OCI-LY7 (cell line): ENCODE measurements at regions not wholly inside any gene's neighbourhood (a gene's known extent, or its start where the extent isn't known, plus 50 kb on each side); places are given as distances from the start of the nearest gene placed in this dataset.

Experiments
- BruUV-seq: library from RNA; stranded (reverse); fragments of 400-500 nt; replicated peaks from 2 replicates; lab custom pipeline; 2021; lab: Mats Ljungman, UMichigan
- CTCF ChIA-PET: fragments of 300-600 bp; sonication (Branson Sonifier 250); formaldehyde crosslinking; loops from one replicate; lab custom pipeline; 2022; ENCODE audit warnings: antibody characterized with exemption; ENCODE audit not compliant: unreplicated experiment; lab: Charles Lee
- POLR2A ChIA-PET: fragments of 300-600 bp; sonication (Branson Sonifier 250); formaldehyde crosslinking; loops from one replicate; lab custom pipeline; 2022; ENCODE audit warnings: antibody characterized with exemption; lab: Charles Lee
- DNase-seq: peaks from one replicate; pipeline ENCODE4 v3.0.0-alpha.2; 2015; ENCODE audit warnings: low spot score
- H2AFZ ChIP-seq: fragments of 200-600 bp; sonication (generic), shearing (Covaris generic); 2 replicates; pipeline ENCODE4 v1.6.1; 2014; ENCODE audit warnings: mild to moderate bottlenecking, antibody characterized with exemption, low read length, moderate library complexity
- H3K27ac ChIP-seq: fragments of 200-600 bp; sonication (generic); 2 replicates; pipeline ENCODE4 v1.5.1; 2014; ENCODE audit warnings: mixed run types, low read depth, mild to moderate bottlenecking, moderate library complexity, low read length, inconsistent platforms; ENCODE audit not compliant: poor library complexity, severe bottlenecking
- H3K36me3 ChIP-seq: fragments of 200-600 bp; sonication (generic); 2 replicates; pipeline ENCODE4 v1.6.1; 2014; ENCODE audit warnings: mild to moderate bottlenecking, antibody characterized with exemption, low read length, moderate library complexity, mixed read lengths; ENCODE audit not compliant: insufficient read depth
- H3K4me1 ChIP-seq: fragments of 200-600 bp; sonication (generic); 2 replicates; pipeline ENCODE4 v1.5.1; 2014; ENCODE audit warnings: mild to moderate bottlenecking, low read length; ENCODE audit not compliant: insufficient read depth, poor library complexity, severe bottlenecking
- H3K4me2 ChIP-seq: fragments of 200-600 bp; sonication (generic); 2 replicates; pipeline ENCODE4 v1.6.1; 2014; ENCODE audit warnings: mild to moderate bottlenecking, low read length
- H3K4me3 ChIP-seq: fragments of 200-600 bp; sonication (generic); 2 replicates; pipeline ENCODE4 v1.5.1; 2014; ENCODE audit warnings: mild to moderate bottlenecking, low read depth, low read length; ENCODE audit not compliant: poor library complexity, severe bottlenecking
- H3K79me2 ChIP-seq: fragments of 200-600 bp; sonication (generic); 2 replicates; pipeline ENCODE4 v1.6.1; 2016; ENCODE audit warnings: low read depth, mild to moderate bottlenecking, low read length, moderate library complexity, mixed read lengths; ENCODE audit not compliant: insufficient read depth
- H3K9me2 ChIP-seq: fragments of 200-600 bp; sonication (generic); 2 replicates; pipeline ENCODE4 v1.6.1; 2016; ENCODE audit warnings: mild to moderate bottlenecking, low read length, mixed read lengths; ENCODE audit not compliant: insufficient read depth
- H3K9me3 ChIP-seq: fragments of 200-600 bp; sonication (generic); 2 replicates; pipeline ENCODE4 v1.6.1; 2014; ENCODE audit warnings: mild to moderate bottlenecking, mixed run types, low read length, mixed read lengths
- H4K20me1 ChIP-seq: fragments of 200-600 bp; sonication (generic); 2 replicates; pipeline ENCODE4 v1.6.1; 2014; ENCODE audit warnings: mild to moderate bottlenecking, antibody characterized with exemption, low read length, moderate library complexity, mixed read lengths; ENCODE audit not compliant: insufficient read depth
- EZH2phosphoT487 ChIP-seq: fragments of 200-600 bp; sonication (generic); IDR thresholded peaks from 2 replicates; pipeline ENCODE4 v1.6.1; 2018; ENCODE audit warnings: low read depth, borderline replicate concordance, mild to moderate bottlenecking, mixed run types, antibody characterized with exemption, low read length, moderate library complexity, mixed read lengths
- intact Hi-C: fragments of 100-400 bp; cut with micrococcal nuclease; formaldehyde crosslinking; loops from one replicate; pipeline ENCODE4 v1.10.0; 2022; ENCODE audit not compliant: unreplicated experiment
- TF ChIP-seq, protein P1 (sequence below): fragments of 200-600 bp; sonication (generic); conservative IDR thresholded peaks from 2 replicates; pipeline ENCODE4 v1.5.1; 2014; ENCODE audit warnings: mild to moderate bottlenecking, antibody characterized with exemption, low read length, moderate library complexity, mixed read lengths

DNA sequence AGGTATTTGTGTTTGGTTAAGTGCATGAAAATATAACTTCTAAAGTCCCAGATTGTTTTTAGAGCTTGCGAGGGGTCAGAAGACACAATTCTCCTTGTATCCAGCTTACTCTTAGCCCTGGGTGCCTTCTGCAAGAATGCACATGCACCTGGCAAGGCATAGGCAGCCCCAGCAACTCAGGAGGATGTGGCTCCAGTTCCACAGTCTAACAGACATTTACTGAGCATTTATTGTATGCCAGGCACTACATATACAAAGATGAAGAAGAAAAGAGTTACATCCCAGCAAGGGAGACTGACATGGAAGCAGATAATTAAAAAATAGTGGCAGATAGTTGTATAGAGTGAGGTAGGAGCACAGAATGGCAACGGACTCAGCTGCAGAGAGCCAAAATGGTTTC, 101.1 kb upstream of the FRY start:
- DNase-seq = no peak
- Histone ChIP-seq H3K4me2 (no peak overlapping the region), H3K9me2 (no peaks in the 10 kb centered on the region), H4K20me1 (no peaks in the 10 kb centered on the region), H3K27ac (no peak overlapping the region), H3K4me3 (no peak overlapping the region), H3K9me3 (no peaks in the 10 kb centered on the region), H3K79me2 (no peaks in the 10 kb centered on the region), H2AFZ (no peak overlapping the region), H3K36me3 (no peaks in the 10 kb centered on the region), H3K4me1 (no peaks in the 10 kb centered on the region)
- intact Hi-C loops = no loop called here
- CTCF ChIA-PET = no interaction called here
- no TSS peak for BruUV-seq
- POLR2A ChIA-PET = interaction anchor here (1.2 kb wide), 1 partner anchor 36 kb away, joined by 4 read pairs; no protein-coding TSS in a partner anchor
- TF ChIP-seq EZH2phosphoT487 = no peak
- TF ChIP-seq, protein P1, sequence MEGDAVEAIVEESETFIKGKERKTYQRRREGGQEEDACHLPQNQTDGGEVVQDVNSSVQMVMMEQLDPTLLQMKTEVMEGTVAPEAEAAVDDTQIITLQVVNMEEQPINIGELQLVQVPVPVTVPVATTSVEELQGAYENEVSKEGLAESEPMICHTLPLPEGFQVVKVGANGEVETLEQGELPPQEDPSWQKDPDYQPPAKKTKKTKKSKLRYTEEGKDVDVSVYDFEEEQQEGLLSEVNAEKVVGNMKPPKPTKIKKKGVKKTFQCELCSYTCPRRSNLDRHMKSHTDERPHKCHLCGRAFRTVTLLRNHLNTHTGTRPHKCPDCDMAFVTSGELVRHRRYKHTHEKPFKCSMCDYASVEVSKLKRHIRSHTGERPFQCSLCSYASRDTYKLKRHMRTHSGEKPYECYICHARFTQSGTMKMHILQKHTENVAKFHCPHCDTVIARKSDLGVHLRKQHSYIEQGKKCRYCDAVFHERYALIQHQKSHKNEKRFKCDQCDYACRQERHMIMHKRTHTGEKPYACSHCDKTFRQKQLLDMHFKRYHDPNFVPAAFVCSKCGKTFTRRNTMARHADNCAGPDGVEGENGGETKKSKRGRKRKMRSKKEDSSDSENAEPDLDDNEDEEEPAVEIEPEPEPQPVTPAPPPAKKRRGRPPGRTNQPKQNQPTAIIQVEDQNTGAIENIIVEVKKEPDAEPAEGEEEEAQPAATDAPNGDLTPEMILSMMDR = no peak

DNA sequence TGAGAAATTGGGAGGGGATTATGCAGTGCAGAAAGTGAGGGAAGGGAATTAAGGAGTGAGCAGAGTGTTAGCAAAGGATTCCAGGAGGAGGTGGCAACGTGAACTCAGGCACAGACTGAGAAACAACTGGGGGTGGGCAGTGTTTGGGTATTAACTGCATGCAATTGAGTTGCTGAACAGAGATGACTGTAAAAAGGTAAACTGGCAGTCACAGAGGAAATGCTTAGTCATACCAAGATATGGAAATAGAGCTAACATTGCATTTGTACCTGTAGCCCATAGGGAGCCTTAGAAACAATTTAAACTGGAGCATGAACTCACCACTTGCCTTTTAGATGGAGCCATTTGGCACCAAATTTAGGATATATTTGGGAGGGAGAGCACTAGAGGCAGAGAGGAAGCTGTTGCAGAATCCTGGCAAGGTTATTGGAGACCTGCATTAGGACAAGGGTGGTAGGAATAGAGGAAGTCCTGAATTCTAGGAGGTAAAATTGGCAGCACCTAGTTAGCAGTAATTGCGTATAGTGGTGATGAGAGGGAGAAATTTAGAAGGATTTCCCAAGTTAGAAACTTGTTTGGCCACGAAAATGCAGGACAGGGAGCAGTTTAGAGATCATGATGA, 100.6 kb upstream of the FRY start:
- H3K4me3 ChIP-seq = no peak overlapping the region
- intact Hi-C loops = no loop called here
- no peaks in the 10 kb centered on the region for H3K4me1 ChIP-seq
- H3K79me2 ChIP-seq = no peaks in the 10 kb centered on the region
- no peak overlapping the region for H2AFZ ChIP-seq
- DNase-seq = no peak
- no peak overlapping the region for H3K27ac ChIP-seq
- TF ChIP-seq EZH2phosphoT487 = no peak
- TF ChIP-seq, protein P1 = no peak
- no peaks in the 10 kb centered on the region for H3K36me3 ChIP-seq
- H4K20me1 ChIP-seq = no peaks in the 10 kb centered on the region
- H3K4me2 ChIP-seq = no peak overlapping the region
- H3K9me2 ChIP-seq = no peaks in the 10 kb centered on the region
- H3K9me3 ChIP-seq = no peaks in the 10 kb centered on the region
- POLR2A ChIA-PET = interaction anchor here (1.2 kb wide), 1 partner anchor 35 kb away, joined by 4 read pairs; no protein-coding TSS in a partner anchor
- BruUV-seq = no TSS peak
- CTCF ChIA-PET = no interaction called here

DNA sequence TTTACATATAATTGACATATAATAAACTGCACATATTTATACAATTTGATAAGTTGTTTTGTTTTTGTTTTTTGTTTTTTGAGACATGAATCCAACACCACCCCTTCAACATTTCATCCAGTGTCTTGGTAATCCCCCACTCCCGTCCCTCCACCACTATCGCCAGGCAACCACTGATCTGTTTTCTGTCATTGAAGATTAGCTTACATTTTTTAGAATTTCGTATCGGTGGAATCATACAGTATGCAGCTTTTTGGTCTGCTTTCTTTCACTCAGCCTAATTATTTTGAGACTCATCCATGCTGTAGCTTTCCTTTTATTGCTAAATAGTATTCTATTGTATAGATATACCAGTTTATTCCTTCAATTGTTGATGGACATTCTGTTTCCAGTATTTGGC, 94.1 kb upstream of the FRY start:
- H3K4me3 ChIP-seq = no peak overlapping the region
- no peaks in the 10 kb centered on the region for H3K4me1 ChIP-seq
- H2AFZ ChIP-seq = no peak overlapping the region
- TF ChIP-seq, protein P1 = no peak
- no peak for TF ChIP-seq EZH2phosphoT487
- intact Hi-C loops = no loop called here
- H3K79me2 ChIP-seq = no peaks in the 10 kb centered on the region
- CTCF ChIA-PET = no interaction called here
- H3K9me2 ChIP-seq = no peaks in the 10 kb centered on the region
- H3K4me2 ChIP-seq = no peak overlapping the region
- BruUV-seq = no TSS peak
- H3K36me3 ChIP-seq = no peaks in the 10 kb centered on the region
- H4K20me1 ChIP-seq = no peaks in the 10 kb centered on the region
- no peak overlapping the region for H3K27ac ChIP-seq
- DNase-seq = no peak
- POLR2A ChIA-PET = no interaction called here
- H3K9me3 ChIP-seq = no peaks in the 10 kb centered on the region
